Vagina (tissue), 2 donors: ENCODE measurements at regions not wholly inside any gene's neighbourhood (a gene's known extent, or its start where the extent isn't known, plus 50 kb on each side); places are given as distances from the start of the nearest gene placed in this dataset.

Source experiments
- POLR2A ChIP-seq, 2 donors: fragments of 450-650 bp; IDR thresholded peaks; one replicate each; pipeline ENCODE4 v1.6.1; 2017; ENCODE audit warnings: antibody characterized with exemption in 2 of 2, mild to moderate bottlenecking in 2 of 2, moderate library complexity in 2 of 2
- TF ChIP-seq, protein P1 (sequence below), 3 experiments: fragments of 450-650 bp in 2 of 3; fragments of 200-600 bp in 1 of 3; sonication (generic) in 1 of 3; IDR thresholded peaks; one replicate each; pipeline ENCODE4 v1.5.1; 2017 to 2019; ENCODE audit warnings: antibody characterized with exemption in 3 of 3, mild to moderate bottlenecking in 2 of 3, moderate library complexity in 2 of 3

DNA sequence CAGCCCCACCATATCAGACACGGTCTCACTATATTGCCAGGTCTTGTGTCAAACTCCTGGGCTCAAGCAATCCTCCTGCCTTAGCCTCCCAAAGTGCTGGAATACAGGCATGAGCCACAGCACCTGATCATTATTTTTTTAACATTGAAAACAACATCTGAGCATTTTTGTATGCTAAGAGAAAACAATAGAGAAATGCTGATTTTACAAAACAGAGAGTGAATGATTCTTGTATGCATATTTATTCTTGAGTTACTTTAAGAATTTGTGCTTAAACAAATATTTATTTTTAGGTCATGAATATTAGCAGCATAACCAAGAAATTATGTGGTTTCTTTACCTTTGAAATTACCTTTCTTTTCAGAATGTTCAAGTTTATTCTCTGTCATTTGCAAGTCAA is 81.8 kb upstream of the KITLG start:
- TF ChIP-seq, protein P1, sequence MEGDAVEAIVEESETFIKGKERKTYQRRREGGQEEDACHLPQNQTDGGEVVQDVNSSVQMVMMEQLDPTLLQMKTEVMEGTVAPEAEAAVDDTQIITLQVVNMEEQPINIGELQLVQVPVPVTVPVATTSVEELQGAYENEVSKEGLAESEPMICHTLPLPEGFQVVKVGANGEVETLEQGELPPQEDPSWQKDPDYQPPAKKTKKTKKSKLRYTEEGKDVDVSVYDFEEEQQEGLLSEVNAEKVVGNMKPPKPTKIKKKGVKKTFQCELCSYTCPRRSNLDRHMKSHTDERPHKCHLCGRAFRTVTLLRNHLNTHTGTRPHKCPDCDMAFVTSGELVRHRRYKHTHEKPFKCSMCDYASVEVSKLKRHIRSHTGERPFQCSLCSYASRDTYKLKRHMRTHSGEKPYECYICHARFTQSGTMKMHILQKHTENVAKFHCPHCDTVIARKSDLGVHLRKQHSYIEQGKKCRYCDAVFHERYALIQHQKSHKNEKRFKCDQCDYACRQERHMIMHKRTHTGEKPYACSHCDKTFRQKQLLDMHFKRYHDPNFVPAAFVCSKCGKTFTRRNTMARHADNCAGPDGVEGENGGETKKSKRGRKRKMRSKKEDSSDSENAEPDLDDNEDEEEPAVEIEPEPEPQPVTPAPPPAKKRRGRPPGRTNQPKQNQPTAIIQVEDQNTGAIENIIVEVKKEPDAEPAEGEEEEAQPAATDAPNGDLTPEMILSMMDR (IDR thresholded peaks at IDR 0.05), result no peak
- TF ChIP-seq POLR2A (IDR thresholded peaks at IDR 0.05), result no peak
